Brain microvascular endothelial cell (primary cell): ENCODE measurements at regions not wholly inside any gene's neighbourhood (a gene's known extent, or its start where the extent isn't known, plus 50 kb on each side); places are given as distances from the start of the nearest gene placed in this dataset.

Experiments
- DNase-seq: peaks from one replicate; pipeline ENCODE4 v3.0.0-alpha.2; 2020
- H3K27ac ChIP-seq: fragments of 250-450 bp; sonication (Bioruptor Pico); 2 replicates; pipeline ENCODE4 v1.5.1; 2020; ENCODE audit warnings: mild to moderate bottlenecking, moderate library complexity
- H3K27me3 ChIP-seq: fragments of 250-450 bp; sonication (Bioruptor Pico); replicated peaks from 2 replicates; pipeline ENCODE4 v1.5.1; 2020; ENCODE audit warnings: mild to moderate bottlenecking
- H3K36me3 ChIP-seq: fragments of 250-450 bp; sonication (Bioruptor Pico); replicated peaks from 2 replicates; pipeline ENCODE4 v1.5.1; 2020; ENCODE audit warnings: mild to moderate bottlenecking
- H3K4me3 ChIP-seq: 2 replicates; pipeline ENCODE4 v1.5.1; 2011; ENCODE audit warnings: low read depth, mild to moderate bottlenecking, control low read depth, low read length, moderate library complexity
- in situ Hi-C: cut with HindIII; loops from 2 replicates; pipeline ENCODE4 v1.10.0; 2017; ENCODE audit warnings: low sequenced_read_pairs, low pct_ligation_motif_present
- TF ChIP-seq, protein P1 (sequence below): IDR thresholded peaks from 2 replicates; pipeline ENCODE4 v1.5.1; 2011; ENCODE audit warnings: low read depth, mild to moderate bottlenecking, moderate library complexity, low read length, control low read depth, inconsistent platforms; ENCODE audit errors: missing control alignments

DNA sequence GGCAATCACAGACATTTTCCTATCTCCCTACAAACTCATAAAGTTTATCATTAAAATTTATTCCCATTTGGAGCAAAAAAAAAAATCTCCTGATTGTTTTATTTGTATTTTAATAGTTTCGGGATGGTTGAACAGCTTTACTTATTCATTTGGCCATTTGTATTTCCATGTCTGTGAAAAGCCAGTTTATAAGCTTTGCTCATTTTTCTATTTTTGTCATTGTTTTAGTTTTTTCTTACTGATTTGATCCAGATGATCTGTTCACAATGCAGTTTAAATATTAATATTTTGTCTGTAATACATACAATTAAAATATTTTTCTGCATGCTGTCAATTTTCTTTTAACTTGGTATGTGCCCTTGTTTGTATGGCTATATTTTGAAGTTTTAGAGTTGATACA lies 65.2 kb upstream of the CCN2 start:
- no peak overlapping the region for H3K4me3 ChIP-seq
- H3K27me3 ChIP-seq = no peaks in the 10 kb centered on the region
- no peaks in the 10 kb centered on the region for H3K36me3 ChIP-seq
- H3K27ac ChIP-seq = no peak overlapping the region
- DNase-seq = no peak
- TF ChIP-seq, protein P1, sequence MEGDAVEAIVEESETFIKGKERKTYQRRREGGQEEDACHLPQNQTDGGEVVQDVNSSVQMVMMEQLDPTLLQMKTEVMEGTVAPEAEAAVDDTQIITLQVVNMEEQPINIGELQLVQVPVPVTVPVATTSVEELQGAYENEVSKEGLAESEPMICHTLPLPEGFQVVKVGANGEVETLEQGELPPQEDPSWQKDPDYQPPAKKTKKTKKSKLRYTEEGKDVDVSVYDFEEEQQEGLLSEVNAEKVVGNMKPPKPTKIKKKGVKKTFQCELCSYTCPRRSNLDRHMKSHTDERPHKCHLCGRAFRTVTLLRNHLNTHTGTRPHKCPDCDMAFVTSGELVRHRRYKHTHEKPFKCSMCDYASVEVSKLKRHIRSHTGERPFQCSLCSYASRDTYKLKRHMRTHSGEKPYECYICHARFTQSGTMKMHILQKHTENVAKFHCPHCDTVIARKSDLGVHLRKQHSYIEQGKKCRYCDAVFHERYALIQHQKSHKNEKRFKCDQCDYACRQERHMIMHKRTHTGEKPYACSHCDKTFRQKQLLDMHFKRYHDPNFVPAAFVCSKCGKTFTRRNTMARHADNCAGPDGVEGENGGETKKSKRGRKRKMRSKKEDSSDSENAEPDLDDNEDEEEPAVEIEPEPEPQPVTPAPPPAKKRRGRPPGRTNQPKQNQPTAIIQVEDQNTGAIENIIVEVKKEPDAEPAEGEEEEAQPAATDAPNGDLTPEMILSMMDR = no peak
- in situ Hi-C loops = no loop called here

DNA sequence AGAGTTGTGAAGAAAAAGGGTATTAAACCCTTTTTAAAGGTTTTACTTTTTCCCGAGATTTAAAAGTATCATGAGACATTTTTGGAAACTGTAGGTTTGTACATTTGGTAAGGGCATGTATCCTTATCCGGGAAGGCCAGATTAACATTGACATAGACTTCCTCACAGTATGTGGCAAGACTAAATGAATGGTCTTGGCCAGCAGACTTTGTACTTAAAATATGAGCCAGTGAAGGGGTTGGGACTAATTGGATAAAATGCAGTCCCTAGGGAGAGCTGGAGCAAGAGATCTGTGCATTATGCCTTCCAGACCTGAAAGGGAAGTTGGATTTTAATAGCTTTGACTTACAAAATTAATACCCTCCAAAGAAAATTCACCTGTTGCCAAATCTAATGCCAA lies 60.4 kb upstream of the CCN2 start:
- Histone ChIP-seq H3K27me3 (no peaks in the 10 kb centered on the region), H3K36me3 (no peaks in the 10 kb centered on the region), H3K4me3 (no peak overlapping the region), H3K27ac (no peak overlapping the region)
- TF ChIP-seq, protein P1 = no peak
- no peak for DNase-seq
- in situ Hi-C loops = no loop called here

DNA sequence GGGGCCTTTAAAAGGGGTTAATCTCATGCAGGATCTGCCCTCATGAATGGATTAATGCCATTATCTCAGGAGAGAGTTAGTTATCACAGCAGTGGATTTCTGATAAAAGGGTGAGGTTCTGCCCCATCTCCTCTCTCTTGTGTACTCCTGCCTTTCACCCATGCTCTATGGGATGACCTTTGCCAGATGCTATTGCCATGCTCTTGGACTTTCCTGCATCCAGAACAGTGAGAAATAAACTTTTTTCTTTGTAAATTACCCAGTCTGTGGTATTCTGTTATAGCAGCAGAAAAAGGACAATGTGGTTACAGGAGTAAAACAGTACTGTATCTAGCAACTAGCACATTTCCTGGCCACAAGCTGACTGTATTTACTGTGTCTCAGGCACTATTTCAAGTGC lies 58.0 kb upstream of the CCN2 start:
- TF ChIP-seq, protein P1 = no peak
- Histone ChIP-seq H3K27ac (no peak overlapping the region), H3K27me3 (no peaks in the 10 kb centered on the region), H3K36me3 (no peaks in the 10 kb centered on the region), H3K4me3 (no peak overlapping the region)
- no peak for DNase-seq
- in situ Hi-C loops = no loop called here

DNA sequence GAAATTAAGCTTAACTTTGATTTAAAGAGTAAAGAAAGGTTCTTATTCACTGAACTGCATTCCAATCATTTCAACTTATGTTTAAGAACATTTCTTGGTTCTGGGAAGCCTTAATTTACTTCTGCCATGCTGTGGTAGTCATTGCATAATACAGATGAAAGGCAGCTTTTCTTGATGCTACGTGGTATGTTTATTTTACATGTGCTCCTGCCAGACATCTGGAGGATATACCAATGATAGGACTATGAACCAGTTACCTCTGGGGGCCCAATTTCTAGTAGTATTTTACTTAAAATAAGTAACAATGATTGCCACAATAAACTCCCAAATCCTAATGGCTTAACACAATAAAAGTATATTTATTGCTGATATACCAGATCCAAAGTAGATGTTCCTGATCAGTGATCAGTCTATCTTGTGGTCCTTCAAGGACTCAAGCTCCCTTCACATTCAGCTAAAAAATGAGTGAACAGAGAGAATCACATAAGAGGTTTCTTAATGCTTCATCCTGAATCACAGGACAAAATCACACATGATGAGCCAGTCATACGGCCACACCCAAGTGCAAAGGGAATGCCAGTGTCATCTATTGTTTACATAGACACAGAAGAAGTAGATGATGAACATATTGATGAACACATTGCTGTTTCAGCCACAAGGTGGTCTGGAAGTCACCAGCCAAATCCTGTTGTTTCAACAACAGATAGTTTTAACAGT lies 56.5 kb upstream of the CCN2 start:
- TF ChIP-seq, protein P1 = no peak
- in situ Hi-C loops = no loop called here
- Histone ChIP-seq H3K27ac (no peak overlapping the region), H3K36me3 (no peaks in the 10 kb centered on the region), H3K4me3 (no peak overlapping the region), H3K27me3 (no peaks in the 10 kb centered on the region)
- DNase-seq = peak; percentile 21

DNA sequence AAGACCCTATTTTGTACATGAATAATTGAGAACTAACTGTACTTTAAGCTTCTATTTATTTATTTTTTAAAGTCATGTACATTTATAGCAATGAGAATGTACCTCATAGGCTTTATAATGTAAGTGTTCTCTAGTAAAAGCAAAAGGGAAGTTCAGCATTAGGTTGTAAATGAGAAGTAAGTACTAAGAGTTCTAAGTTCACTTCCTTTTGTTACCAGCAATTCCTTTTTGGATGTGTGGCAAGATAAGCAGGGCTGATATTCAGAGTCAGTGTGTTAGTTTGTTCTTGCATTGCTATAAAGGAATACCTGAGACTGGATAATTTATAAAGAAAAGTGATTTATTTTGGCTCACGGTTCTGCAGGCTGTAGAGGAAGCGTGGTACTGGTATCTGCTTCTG lies 54.0 kb upstream of the CCN2 start:
- in situ Hi-C loops = no loop called here
- no peak overlapping the region for H3K27ac ChIP-seq
- TF ChIP-seq, protein P1 = no peak
- H3K27me3 ChIP-seq = no peaks in the 10 kb centered on the region
- H3K4me3 ChIP-seq = no peak overlapping the region
- no peaks in the 10 kb centered on the region for H3K36me3 ChIP-seq
- no peak for DNase-seq

DNA sequence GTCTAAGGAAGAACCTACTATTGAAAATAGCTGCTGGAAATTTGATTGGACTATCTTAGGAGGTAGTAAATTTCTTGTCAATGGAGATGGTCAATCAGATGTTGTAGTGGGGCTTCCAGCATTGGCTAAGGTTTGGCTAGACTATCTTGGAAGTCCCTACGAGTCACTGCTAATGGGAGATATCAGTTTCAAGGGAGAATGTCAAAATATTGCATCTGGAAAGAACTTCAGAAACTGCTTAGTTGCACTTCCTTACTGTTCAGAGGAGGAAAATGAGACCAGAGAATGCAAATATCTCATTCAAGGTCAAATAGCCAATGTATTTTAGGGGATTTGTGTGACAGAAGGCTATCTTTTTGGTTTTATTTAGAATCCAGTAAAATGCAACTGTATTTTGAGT lies 53.5 kb upstream of the CCN2 start:
- H3K4me3 ChIP-seq = no peak overlapping the region
- H3K27ac ChIP-seq = no peak overlapping the region
- in situ Hi-C loops = no loop called here
- H3K27me3 ChIP-seq = no peaks in the 10 kb centered on the region
- H3K36me3 ChIP-seq = no peaks in the 10 kb centered on the region
- no peak for DNase-seq
- TF ChIP-seq, protein P1 = no peak
